GM03348 (cell line): ENCODE measurements at regions not wholly inside any gene's neighbourhood (a gene's known extent, or its start where the extent isn't known, plus 50 kb on each side); places are given as distances from the start of the nearest gene placed in this dataset.
"Not testable (repeated sequence)": the region's sequence is repeated elsewhere in the genome, so short reads cannot be mapped to it uniquely, and the experiment has no call there.

Experiments used
- DNase-seq: peaks from one replicate; pipeline ENCODE4 v3.0.0; 2012; ENCODE audit warnings: low spot score

DNA sequence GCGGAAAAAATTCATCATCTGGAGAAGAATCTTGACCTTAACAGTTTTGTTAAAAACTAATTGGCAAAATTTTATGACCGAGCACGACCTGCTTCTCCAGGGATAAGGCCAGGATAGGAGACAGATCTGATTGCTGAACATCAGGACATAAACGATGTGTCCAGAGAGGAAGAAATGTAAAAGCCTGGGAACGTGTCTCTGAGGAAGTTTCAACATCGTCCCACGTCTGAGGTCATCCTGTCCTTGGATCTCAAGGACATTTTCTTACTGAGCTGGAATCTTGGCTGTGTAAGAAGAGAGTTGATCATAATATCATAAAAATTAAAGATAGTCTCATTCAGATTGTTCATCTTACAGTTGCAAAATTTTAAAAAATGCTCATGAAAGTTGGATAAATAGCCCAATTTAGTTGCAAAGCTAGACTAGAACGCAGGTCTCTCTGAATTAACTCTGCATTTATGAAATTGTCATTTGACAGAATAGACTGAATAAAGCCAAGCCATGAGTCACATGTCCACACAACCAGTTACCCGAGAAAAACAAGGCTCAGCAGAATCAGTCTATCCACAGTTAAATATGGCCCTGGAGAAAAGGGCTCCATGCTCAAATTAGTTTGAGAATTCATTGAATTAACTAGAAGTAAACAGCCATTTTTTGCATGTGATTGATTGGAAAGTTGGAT is 120.0 kb upstream of the EGFR start:
- DNase-seq: no peak

DNA sequence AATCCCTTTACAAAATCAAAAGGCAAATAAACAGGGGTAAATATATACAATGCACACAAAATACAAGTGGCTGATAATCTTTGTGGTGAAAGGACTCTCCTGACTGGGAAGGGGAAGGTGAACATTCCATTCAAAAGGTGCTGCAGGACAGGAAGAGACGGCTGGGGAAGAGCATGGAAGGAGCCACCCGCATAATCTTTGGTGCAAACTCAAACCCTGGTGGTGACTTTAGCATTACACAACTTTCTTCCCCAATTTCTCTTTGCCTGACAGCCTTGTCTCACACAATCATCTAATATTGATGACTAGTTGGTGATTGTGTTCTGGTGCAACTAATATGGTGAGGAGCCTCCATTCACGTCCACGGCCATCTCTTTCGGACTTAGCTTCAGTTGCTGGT is 117.0 kb upstream of the EGFR start:
- no peak for DNase-seq

DNA sequence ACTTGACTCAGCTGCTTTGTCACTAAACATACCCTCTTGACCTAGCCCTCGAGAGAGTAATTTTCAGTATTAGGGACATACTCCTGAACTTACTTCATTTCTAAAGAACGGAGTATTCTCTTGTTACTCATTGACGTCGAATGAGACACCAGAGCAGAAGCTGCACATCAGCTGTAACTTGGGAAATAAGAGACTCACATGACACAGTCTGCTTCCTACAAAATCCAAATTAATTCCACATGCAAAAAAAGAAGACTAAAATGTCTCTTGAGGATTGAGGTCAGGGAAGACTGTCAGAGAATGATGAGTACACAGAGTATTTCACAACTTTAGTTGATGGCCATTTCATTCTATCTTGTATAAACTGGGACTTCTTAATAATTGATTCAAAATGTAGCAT is 114.7 kb upstream of the EGFR start:
- peak; percentile 83 for DNase-seq

DNA sequence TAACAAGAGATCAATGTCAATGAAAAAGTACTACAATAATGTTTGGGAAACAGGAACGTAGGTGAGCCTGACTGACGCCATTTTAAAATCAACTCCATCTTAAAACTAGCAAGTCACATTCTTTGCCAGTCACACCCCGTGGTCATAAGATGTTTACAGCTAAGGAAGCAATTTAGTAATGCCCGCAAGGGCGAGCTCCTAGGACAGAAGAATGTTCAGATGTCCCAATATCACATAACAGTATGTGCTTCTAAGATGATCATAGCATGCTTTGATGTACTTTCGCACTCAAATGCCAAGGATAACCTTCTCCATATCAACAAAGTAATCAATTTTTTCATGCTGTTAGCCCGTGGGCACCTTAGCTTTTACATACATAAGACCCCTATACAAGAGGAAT is 113.8 kb upstream of the EGFR start:
- DNase-seq: no peak

DNA sequence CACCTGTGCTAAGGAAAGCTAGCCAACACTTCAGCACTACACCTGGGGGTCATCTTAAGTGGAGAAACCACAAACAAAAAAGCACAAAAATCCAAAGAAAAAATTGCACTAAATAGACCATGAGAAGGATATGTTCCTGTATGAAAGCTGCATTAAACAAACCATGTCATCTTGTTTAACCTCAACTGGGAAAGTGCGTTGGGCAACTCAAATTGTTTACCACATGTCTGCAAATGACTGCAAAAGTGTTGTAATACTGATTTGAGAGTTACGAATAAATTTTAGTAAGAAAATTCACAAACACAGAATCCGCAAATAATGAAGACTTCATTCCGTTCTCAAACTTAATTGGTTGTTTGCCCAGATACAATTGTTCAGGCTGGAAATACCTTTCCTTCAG is 111.9 kb upstream of the EGFR start:
- DNase-seq: no peak

DNA sequence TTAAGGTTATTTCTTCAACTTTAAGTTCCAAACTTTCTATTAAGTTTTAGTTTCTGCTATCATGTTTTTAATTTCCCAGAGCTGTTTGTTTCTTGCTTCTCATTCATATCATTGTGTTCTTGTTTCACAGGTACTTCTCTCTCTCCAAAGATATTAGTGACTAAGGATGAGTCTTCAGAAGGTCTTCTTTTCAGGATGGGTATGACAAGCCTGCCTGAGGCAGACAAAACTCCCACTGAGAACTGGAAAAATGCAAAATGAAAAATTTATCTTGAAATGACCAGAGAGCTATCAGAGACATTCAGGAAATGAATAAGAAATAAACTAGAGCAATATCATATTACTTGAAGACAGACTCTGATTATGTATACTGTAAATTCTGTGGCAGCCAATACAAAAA is 110.8 kb upstream of the EGFR start:
- no peak for DNase-seq

DNA sequence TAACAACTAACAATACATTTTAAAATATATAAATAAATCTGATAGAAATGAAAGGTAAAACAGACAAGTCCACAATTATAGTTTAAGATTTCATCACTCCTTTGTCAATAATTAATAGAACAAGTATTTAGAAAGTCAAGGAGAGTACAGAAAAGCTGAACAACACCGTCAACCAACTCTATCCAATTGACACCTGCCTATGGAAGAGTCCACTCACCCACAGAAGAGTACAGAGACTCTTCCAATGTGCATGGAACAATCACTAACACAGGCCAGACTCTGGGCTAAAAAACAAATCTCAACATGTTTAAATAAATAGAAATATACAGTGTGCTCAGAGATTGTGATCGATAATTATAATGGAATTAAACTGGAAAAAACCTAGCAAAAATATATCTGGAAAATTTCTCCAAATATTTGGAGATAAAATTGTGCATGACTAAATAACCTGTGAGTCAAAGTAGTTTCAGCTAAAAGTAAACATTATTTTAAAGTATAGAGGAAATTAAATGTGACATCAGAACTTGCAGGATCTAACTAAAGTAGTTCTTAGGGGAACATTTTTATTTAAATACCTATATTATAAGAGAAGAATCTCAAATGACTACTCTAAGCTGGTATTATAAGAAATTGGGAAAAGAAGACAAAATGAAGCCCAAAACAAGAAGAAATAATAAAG is 109.9 kb upstream of the EGFR start:
- DNase-seq: no peak

DNA sequence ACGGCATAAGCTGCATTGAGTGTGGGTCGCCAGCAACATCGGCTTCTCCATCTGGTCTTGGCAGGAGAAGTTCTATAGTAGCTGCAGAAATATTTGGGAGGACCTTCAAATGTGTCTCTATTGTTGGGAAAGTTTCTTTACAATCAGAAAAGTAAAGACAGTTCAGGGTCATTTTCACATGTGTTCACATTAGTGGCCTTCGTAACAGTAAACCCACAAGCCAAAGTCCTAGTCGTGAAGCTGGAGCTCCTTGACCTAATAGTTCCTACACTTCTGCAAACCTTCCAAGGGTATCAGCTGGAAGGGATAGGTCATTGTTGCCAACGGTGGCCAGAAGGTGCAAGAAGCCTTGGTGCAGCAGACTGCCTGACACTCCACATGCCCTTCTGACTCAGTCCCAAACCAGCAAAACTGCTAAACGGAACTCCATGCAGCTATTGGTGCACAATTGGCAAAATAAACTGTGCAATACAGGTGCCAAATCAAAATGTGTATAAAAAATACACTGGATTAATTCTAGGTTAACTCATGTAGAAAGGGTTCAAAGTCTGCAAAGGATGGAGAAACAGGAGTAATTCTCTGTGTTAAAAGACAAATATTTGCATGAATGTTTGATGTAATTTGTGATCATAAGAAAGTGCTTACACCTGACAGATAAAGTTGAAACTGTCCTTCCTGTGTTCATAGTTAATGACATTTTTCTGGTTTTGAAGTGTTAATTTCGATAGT is 102.8 kb upstream of the EGFR start:
- DNase-seq: no peak

DNA sequence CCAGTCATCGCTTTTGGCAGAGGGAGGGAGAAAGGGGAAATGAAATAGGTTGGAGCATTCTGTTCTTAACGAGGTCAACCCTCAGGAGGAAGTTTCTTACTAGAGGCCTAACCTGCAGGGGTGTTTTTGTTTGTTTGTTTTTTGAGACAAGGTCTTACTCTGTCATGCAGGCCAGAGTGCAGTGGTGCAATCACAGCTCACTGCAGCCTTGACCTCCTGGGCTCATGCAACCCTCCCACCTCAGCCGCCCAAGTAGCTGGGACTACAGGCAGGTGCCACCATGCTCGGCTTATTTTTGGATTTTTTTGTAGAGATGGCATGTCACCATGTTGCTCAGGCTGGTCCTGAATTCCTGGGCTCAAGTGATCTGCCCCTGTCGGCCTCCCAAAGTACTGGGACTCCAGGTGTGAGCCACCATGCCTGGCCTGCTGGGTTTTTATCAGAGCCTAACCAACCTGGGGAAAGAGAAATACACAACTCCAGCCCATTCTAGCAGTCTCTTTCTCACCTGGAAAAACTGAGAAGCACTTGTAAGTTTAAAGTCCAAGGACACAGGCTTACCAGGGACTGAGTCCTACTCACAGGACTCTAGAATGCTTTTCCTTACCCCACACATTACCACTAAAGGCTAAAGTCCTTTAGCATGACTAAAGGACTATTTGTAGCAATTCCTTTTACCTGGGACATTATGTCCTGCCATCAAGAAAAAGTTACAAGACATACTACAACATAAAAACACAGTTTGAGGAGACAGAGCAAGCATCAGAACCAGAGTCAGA is 101.0 kb upstream of the EGFR start:
- DNase-seq: no peak

DNA sequence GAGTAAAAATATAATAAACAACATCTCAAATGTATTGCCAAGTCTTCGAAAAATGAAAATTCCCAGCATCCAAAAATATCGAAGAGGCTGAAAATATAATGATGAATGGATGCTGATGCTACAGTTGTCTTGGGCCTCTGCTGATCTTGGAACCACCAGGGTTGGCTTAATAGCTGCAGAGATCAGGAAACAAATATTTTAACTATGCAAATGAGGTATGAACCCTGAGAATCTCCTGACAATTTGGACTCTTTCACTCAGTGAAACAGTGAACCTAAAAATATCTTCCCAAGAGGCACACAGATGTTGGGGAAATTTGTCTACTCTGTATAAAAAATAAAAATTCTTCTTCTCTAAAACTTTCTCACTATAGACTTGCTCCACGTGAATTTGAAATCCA is 97.7 kb upstream of the EGFR start:
- peak; percentile 18 for DNase-seq

DNA sequence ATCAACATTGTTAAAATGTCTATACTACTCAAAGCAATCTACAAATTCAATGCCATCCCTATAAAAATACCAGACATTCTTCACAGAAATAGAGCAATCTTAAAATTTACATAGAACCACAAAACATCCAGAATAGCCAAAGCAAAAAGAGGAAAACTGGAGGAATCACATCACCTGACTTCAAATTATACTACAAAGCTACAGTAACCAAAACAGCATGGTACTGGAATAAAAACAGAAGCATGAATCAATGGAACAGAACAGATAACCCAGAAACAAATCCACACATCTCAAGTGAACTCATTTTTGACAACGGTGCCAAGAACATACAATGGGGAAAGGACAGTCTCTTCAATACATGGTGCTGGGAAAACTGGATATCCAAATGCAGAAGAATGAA is 87.3 kb upstream of the EGFR start:
- DNase-seq: no peak

DNA sequence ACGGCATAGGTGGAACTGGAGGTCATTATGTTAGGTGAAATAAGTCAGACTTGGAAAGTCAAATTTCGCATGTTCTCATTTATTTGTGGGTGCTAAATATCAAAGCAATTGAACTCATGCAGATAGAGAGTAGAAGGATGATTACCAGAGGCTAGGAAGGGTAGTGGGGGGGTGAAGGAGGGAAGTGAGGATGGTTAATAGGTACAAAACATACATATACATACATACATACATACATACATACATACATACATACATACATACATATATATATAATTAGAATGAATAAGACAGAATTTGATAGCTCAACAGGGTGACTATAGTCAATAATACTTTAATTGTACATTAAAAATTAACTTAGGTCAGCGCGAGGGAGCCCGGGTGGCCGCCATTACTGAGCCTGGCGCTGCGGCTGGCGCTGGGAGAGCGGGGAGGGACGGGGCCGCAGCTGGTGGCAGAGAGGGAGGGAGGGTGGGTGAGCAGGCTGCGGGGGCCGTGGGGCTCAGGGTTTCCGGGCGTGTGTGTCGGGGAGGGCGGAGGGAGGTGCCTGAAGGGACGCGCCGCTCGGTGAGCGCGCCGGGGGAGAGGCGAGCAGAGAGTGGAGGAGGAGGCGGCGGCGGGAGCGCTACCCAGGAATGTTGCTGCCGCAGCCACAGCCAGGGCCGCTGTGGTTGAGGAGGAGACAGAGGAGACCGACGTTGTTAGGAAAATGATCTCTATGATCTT is 85.8 kb upstream of the EGFR start:
- DNase-seq: peak; percentile 89

DNA sequence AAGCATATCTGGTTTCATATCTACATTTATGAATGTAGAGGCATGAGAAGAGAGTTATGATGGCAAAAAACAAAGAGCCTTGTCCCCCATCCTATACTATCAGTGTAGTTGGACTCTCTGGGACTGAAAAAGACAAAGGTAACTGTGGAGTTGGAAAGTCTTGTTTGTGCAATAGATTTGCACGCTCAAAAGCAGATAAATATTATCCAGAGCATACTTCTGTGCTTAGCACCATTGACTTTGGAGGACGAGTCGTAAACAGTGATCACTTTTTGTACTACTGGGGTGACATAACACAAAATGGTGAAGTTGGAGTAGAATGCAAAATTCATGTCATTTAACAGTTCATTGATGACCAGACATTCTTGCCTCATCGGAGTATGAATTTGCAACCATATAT is 85.2 kb upstream of the EGFR start:
- DNase-seq: no peak

DNA sequence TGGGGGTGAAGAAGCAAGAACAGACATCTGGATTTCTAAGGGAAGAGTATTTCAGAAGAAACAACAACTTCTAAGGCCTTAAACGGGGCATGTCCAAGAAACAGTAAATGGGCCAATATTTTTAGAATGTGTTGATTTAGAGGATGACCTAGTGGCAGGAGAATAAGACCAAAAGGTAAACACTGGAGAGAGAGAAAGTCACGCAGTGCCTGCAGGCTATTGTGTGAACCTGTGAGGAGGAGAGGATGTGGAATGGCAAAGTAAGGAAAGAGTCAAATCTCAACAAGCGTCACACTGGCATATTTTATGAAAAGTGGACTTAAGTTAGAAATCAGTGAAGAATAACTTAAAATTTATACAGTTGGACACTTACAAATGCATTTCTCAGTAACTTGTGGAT is 78.1 kb upstream of the EGFR start:
- DNase-seq: no peak

DNA sequence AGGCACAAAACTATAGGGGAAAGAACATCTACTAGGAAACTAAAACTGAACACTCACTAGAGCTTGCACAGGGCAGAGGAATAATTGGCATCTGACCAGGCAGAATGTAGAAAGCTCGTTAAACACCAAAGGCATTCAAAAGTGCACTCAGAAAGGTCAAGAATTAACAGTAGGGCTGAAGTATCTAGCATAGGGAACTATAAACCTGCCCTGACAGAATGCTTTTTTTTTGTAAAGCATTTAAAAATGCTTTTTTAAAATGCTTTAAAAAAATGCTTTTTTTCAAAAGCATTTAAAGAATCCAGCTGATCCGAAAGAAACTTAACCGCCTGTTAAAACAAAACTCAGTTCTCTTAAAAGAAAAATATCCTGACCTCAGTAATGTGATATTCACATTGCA is 74.6 kb upstream of the EGFR start:
- DNase-seq: no peak

DNA sequence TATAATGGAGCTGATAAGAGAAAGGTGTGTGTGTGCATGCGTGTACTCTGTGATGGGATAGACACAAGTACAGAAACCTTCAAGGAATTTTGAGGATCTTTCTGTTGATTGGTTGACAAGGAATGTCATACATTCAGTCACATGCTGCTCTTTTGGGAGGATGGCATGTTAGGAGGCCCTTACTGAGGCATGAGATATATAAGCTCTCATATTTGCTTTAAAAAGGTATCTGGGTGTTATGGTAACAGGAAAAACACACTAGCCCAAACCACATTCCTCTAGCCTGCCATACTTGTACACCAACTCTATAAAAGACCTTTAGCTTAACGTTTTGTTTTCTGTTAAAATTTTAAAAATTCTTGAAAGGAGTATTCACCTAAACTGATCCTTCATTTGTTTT is 72.5 kb upstream of the EGFR start:
- no peak for DNase-seq

DNA sequence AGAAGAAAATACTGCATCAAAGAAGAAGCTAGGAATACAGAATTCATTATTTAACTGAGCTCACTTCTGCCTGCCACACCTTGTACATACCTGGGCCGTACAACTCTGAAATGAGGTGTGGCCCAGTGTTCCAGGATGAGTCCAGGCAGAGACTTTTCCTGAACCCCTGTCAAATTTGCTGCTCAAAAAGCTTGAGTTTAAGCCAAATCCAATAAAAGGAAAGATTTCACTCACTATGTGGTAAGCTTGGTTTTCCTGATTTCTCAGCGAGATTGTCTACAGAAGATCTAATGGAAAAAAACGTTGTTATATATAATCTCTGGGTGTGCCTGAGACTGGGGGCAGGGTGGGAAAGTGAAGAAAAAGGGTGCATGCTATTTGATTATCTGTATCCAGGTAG is 72.1 kb upstream of the EGFR start:
- no peak for DNase-seq

DNA sequence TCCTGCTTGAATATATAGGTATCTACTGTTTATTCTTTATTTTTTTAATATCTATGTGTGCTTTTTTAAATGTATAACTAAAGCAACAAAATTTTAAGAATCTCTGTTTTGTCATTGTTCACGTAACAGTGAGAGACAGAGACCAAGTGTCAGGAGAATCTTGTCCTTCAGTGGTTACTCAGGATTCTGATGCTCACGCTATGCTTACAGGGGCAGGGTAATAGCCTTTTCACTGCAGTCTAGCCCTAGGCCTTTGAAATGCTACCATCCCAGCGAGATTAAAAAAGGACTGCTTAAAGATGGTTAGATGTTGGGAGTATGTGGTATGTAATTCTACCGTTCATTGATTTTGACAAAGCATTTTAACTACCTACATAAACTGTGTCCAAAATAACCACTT is 71.6 kb upstream of the EGFR start:
- no peak for DNase-seq

DNA sequence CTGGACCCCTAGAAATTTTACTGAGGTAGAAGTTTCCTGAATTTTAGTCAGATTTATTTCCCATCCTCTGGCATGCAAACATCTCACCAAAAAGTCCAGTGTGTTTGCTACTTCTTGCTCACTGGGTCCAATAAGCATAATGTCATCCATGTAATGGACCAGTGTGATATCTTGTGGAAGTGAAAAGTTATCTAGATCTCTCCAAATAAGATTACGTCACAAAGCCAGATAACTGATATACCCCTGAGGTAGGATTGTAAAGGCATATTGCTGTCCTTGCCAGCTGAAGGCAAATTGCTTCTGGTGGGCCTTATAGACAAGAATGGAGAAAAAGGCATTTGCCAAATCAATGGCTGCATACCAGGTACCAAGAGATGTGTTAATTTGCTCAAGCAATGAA is 69.3 kb upstream of the EGFR start:
- DNase-seq: not testable (repeated sequence)

DNA sequence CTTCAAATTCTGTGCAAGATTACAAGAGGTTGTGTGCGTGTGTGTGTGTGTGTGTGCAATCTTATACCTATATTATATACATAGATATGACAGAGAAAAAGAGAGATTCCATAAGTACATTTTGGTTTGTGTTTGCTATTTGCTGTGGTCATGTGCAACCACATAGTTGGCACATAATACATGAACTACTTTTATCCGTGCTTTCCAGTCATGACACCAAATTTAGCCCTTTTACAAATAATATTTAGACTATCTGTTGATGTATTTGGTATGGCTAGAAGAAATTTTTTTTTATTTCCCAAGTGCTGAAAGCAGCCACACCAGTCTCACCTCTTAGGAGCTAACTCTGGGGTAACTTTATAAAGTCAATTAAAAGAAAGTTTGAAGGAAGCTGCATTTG is 63.5 kb upstream of the EGFR start:
- DNase-seq: no peak

DNA sequence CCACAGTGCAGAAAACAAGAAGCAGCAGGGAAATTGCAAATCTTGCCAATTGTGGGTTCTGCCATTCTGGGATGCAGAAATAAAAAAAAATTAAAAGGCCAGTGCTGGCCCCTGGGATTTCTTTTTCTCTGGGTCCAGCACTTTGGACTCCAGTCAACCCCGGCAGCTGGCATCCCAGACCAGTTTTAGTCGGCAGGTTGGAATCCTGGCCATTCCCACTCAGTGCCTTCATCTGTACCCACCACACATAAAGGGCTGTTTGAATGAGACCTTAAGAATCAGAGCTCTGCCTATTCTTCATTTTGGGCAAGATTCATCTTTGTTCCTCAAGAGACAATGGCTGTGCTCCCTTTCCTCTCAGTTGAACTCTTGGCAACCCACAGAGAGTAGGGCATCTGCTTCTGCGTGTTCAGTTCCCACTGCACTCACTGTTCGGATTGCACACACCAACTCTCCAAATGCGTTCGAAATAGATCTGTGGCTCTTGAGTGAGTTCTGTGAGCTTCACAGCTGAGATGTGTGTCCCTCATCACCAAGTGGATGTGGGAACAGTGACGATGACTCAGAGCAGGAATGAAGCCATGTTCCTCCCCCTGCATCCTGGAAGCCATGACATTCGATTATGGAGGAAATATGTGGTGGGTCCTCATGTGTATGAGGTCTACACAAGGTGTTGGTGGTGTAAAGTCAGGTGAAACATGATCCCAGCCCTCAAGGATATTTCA is 63.0 kb upstream of the EGFR start:
- DNase-seq: no peak
